PFSK-1 (cell line): ENCODE measurements at regions not wholly inside any gene's neighbourhood (a gene's known extent, or its start where the extent isn't known, plus 50 kb on each side); places are given as distances from the start of the nearest gene placed in this dataset.

Experiments
- POLR2AphosphoS5 ChIP-seq: IDR thresholded peaks from 2 replicates; pipeline ENCODE4 v1.6.1; 2012; ENCODE audit warnings: low read depth, mild to moderate bottlenecking, control low read depth, low read length, moderate library complexity
- SIN3A ChIP-seq: IDR thresholded peaks from 2 replicates; pipeline ENCODE4 v1.6.1; 2012; ENCODE audit warnings: mild to moderate bottlenecking, low read length, moderate library complexity, borderline replicate concordance; ENCODE audit not compliant: insufficient read depth
- TAF1 ChIP-seq: IDR thresholded peaks from 2 replicates; pipeline ENCODE4 v1.6.1; 2012; ENCODE audit warnings: low read length, control low read depth, borderline replicate concordance; ENCODE audit not compliant: insufficient read depth
- TF ChIP-seq, protein P1 (sequence below), 2 experiments: IDR thresholded peaks; 2 replicates each; pipeline versions ENCODE4 v1.6.1 to v1.8.0; 2011 to 2012; ENCODE audit warnings: low read depth in 2 of 2, low read length in 2 of 2, control low read depth in 1 of 2, inconsistent platforms in 1 of 2, mild to moderate bottlenecking in 1 of 2, moderate library complexity in 1 of 2; ENCODE audit not compliant: insufficient read depth in 1 of 2

DNA sequence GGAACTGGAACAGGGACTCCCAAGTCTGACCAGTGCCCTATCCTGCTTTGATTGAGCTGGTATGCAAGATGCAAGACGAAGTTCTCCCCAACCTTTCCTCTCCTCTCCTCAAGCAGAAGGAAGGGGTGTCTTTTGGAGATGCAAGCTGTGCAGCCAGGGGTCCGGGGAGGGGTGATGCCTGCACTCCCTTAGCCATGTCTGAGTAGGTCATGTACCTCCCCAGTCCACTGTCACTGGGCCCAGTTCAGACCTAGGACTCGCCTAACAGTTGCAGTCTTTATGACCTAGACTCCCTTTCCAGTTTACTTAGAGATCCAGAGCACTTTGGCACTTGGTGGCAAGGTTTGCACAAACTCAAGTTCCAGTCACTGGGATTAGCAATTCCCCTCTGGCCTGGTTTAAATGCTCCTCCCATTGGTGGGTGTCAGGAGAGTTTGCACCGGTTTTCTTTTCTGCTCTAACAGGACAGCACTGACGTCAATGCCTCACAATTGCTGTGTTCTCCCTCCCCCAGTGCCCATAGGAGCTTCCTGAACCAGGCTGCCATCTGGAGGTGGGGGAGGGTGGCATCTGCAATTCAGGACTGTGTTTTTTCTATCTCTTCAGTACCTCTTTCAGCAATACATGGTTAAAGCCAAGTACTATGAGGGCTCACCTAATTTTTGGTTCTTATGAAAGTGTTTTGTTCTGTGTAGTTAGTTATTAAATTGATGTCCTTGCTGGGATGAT, 782.2 kb downstream of the ARAP2 start:
- no peak for TF ChIP-seq POLR2AphosphoS5
- no peak for TF ChIP-seq TAF1
- TF ChIP-seq, protein P1, sequence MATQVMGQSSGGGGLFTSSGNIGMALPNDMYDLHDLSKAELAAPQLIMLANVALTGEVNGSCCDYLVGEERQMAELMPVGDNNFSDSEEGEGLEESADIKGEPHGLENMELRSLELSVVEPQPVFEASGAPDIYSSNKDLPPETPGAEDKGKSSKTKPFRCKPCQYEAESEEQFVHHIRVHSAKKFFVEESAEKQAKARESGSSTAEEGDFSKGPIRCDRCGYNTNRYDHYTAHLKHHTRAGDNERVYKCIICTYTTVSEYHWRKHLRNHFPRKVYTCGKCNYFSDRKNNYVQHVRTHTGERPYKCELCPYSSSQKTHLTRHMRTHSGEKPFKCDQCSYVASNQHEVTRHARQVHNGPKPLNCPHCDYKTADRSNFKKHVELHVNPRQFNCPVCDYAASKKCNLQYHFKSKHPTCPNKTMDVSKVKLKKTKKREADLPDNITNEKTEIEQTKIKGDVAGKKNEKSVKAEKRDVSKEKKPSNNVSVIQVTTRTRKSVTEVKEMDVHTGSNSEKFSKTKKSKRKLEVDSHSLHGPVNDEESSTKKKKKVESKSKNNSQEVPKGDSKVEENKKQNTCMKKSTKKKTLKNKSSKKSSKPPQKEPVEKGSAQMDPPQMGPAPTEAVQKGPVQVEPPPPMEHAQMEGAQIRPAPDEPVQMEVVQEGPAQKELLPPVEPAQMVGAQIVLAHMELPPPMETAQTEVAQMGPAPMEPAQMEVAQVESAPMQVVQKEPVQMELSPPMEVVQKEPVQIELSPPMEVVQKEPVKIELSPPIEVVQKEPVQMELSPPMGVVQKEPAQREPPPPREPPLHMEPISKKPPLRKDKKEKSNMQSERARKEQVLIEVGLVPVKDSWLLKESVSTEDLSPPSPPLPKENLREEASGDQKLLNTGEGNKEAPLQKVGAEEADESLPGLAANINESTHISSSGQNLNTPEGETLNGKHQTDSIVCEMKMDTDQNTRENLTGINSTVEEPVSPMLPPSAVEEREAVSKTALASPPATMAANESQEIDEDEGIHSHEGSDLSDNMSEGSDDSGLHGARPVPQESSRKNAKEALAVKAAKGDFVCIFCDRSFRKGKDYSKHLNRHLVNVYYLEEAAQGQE (IDR thresholded peaks at IDR 0.05; ENCODE audit: insufficient read depth in 1 of 2, low read depth in 2 of 2, low read length in 2 of 2), result no peak
- TF ChIP-seq SIN3A, result no peak
